HK-2 (cell line): ENCODE measurements at regions not wholly inside any gene's neighbourhood (a gene's known extent, or its start where the extent isn't known, plus 50 kb on each side); places are given as distances from the start of the nearest gene placed in this dataset.

Source experiments
- DNase-seq: peaks from one replicate; pipeline ENCODE4 v3.0.0-alpha.2; 2018; ENCODE audit not compliant: unreplicated experiment

DNA sequence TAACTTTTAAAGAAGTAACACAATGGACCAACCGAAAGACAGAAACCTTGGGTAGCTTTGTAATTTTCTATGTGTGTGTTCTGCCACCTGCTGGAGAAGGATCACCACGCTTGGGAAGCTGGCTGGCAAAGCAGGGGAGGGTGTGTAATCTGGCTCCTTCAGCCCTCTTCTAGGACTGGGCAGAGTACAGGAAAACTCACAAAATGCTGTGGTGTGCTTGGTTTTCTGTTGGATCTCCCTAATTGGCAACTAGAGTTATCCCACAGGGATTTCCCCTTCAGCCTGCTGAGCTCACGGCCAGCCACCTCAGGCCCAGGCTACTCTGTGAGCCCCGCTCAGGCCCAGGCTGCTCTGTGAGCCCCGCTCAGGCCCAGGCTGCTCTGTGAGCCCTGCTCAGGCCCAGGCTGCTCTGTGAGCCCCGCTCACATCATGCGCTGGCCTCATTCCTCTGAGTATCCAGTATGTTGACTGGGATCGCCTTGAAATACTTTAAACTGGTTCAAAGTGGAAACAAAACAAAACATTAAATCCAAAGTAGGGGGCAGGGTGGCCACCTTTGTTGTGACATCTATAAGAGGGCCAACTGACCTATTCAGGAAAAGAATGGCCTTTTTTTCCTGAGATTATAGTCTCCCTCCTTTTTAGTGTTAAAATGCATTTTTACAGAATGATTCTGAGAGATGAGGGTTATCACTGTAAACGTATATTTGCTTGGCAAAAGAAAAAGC, 52.0 kb upstream of the RNU6-8 start:
- peak; percentile 54 for DNase-seq

DNA sequence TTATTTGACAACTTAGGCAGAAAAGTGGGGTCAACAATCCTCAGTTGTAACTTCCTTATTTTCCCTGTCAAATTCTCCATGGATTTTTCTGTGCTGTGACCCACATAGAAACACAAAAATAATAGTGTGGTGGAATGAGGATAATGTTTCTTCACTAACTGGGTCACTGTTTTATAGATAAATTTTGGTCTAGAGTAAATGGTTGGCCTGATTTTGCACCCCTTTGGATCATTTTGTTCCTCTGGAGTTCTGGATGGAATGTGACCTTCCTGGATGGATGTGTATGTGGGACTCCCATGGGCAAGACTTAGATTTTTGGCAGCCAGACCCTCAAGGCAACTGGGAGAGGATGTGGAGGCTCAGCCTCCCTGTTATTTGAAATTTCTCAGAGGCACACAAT, 52.7 kb upstream of the RNU6-8 start:
- no peak for DNase-seq

DNA sequence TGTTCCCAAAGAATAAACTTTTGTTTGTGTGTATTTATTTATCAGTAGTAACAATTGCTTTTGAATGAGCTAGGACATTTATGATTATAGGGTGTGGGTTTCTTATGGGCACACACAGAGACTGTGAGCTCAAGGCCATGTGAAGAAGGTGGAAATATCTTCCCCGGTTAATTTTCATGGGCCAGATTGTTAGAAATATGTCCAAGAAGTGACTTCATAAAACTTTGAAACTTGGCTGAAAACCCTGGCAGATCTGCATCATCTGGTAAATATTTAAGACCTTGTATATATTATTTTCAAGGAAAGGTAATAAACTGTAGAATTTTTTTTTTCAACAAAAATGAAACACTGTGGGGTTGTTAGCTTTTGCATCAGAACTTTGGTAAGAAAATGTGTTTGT, 53.5 kb upstream of the RNU6-8 start:
- DNase-seq: no peak

DNA sequence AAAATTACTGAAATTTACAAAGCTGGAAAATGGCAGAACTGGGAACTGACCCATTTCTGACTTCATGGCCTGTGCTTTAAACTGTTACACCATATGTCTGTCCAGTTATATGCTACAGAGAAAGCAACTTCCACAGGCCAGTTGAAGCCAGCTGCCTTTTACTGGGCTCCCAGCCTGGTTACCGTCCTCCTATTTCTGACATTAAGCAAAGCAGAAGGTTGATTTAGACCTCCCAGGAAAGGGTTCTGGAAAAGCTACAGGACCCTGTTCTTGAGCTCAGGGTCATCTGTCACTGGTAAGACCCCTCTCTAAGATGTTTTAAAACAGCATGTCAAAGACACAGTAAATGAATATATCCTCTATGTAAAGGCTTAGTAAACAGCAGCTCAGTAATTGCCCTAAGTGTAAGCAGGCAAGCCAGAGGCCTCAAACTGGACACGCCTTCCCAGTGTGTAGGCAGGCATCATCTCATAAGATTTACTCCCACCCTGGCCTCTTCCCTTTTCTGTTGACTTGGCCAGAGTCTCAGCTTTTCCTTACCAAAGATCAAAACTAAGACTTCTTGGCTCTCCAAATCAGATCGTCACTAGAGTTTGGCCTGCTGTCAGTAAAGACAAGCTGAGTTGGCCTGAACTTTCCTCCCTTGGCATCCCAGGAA, 55.4 kb upstream of the RNU6-8 start:
- no peak for DNase-seq

DNA sequence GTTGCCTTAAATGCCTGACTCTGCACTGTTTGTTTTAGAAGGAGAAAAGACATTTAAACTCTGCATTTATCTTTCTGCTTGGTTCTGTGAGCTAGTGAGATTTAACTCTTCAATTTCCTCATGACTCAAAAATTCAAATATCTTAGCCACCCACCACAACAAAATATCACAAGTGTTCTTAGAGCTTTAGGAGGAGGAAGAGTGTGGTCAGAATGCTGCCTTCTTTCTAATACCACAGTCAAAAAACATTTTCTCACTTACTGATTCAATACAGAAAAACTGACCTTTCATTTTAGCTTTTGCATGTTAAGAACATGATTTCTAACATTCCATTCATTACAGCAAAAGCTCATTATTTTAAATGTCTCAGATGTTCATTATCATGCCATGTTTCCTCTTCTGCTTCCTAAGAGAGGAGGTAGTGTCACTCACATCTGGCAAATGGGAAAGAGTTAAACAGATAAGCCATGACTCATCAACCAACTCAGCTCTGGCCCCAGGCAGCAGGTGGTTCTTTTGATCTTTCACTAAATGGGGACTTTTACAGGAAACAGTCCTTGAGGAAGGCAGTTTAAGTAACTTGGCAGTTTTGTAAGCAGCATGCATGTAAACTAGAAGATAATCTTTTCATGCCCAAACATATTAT, 56.4 kb upstream of the RNU6-8 start:
- no peak for DNase-seq

GRCh38 chr14:32263939-32264567, 61.0 kb upstream of the RNU6-8 start:
- no peak for DNase-seq

GRCh38 chr14:32265584-32265983, 62.5 kb upstream of the RNU6-8 start:
- no peak for DNase-seq

DNA sequence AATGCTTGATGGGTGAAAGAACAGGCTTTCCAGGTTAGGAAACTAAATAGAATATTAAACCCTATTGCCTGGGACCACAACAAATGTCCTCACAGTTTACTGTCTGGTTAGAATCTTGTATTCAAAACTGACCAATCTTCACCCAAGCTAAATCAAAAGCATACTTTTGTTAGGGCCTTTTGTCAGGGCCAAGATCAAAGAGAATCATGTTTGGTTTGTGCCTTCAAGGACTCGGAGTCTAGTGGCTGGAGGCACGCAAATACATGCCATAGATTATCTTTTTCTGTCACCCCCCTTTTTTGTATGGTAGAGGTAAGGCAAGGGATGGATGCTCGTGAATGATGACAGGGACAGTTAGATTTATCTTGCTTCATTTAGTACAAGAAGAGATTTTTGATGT, 51.1 kb upstream of the AKAP6 start:
- DNase-seq: no peak
